IMR-90 (cell line): ENCODE measurements at regions not wholly inside any gene's neighbourhood (a gene's known extent, or its start where the extent isn't known, plus 50 kb on each side); places are given as distances from the start of the nearest gene placed in this dataset.

Source experiments
- ATAC-seq: fragments of 200-7000 bp; cut with Tn5 transposase; 2 replicates; pipeline ENCODE4 v1.9.1; 2020; ENCODE audit warnings: low read depth, mild to moderate bottlenecking, moderate library complexity
- BruUV-seq: library from RNA; stranded (reverse); fragments of 400-500 nt; replicated peaks from 2 replicates; lab custom pipeline; 2021; lab: Mats Ljungman, UMichigan
- CTCF ChIA-PET: fragments of 300-600 bp; formaldehyde crosslinking; extraction: SDS; loops from one replicate; lab custom pipeline; 2021; ENCODE audit warnings: antibody characterized with exemption; lab: Yijun Ruan, JAX
- POLR2A ChIA-PET: fragments of 300-600 bp; sonication (Branson Sonifier 250); formaldehyde crosslinking; loops from one replicate; lab custom pipeline; 2022; ENCODE audit warnings: antibody characterized with exemption; ENCODE audit not compliant: unreplicated experiment; lab: Charles Lee
- DNase-seq: peaks from one replicate; pipeline ENCODE4 v3.0.0; 2013
- H2AFZ ChIP-seq: replicated peaks from 2 replicates; pipeline ENCODE3; 2013; ENCODE audit warnings: low read length, mild to moderate bottlenecking; ENCODE audit not compliant: poor library complexity
- H2AK5ac ChIP-seq: 2 replicates; pipeline ENCODE4 v1.6.1; 2013; ENCODE audit warnings: low read depth, low read length, inconsistent platforms
- H2AK9ac ChIP-seq: replicated peaks from 2 replicates; pipeline ENCODE3; 2013; ENCODE audit warnings: mild to moderate bottlenecking, low read depth, low read length, moderate library complexity; ENCODE audit not compliant: poor library complexity
- H2BK120ac ChIP-seq: 2 replicates; pipeline ENCODE4 v1.6.1; 2013; ENCODE audit warnings: low read depth, low read length, inconsistent platforms
- H2BK15ac ChIP-seq: 3 replicates; pipeline ENCODE4 v1.6.1; 2013; ENCODE audit warnings: low read depth, low read length, inconsistent platforms
- H2BK20ac ChIP-seq: 2 replicates; pipeline ENCODE4 v1.6.1; 2013; ENCODE audit warnings: low read depth, mild to moderate bottlenecking, inconsistent platforms, low read length, moderate library complexity
- H2BK5ac ChIP-seq: 2 replicates; pipeline ENCODE4 v1.6.1; 2013; ENCODE audit warnings: mild to moderate bottlenecking, low read depth, low read length, inconsistent platforms; ENCODE audit not compliant: poor library complexity, severe bottlenecking
- H3K14ac ChIP-seq: replicated peaks from 2 replicates; pipeline ENCODE4 v1.6.1; 2013; ENCODE audit warnings: low read depth, low read length, inconsistent platforms
- H3K18ac ChIP-seq: 2 replicates; pipeline ENCODE4 v1.6.1; 2013; ENCODE audit warnings: low read depth, low read length, control low read depth
- H3K23ac ChIP-seq: 2 replicates; pipeline ENCODE4 v1.6.1; 2013; ENCODE audit warnings: low read depth, low read length, inconsistent platforms
- H3K27ac ChIP-seq: 2 replicates; pipeline ENCODE4 v1.5.1; 2013; ENCODE audit warnings: mild to moderate bottlenecking, control low read depth, low read length; ENCODE audit not compliant: insufficient read depth
- H3K27me3 ChIP-seq: 2 replicates; pipeline ENCODE4 v1.6.1; 2013; ENCODE audit warnings: low read length; ENCODE audit not compliant: control insufficient read depth, insufficient read depth
- H3K36me3 ChIP-seq: 2 replicates; pipeline ENCODE4 v1.6.1; 2013; ENCODE audit warnings: low read length, mixed read lengths; ENCODE audit not compliant: control insufficient read depth, insufficient read depth
- H3K4ac ChIP-seq: 2 replicates; pipeline ENCODE4 v1.6.1; 2013; ENCODE audit warnings: low read depth, low read length, inconsistent platforms
- H3K4me1 ChIP-seq: 2 replicates; pipeline ENCODE4 v1.6.1; 2013; ENCODE audit warnings: low read length, mixed read lengths; ENCODE audit not compliant: control insufficient read depth, insufficient read depth
- H3K4me2 ChIP-seq: 2 replicates; pipeline ENCODE4 v1.6.1; 2013; ENCODE audit warnings: low read depth, mild to moderate bottlenecking, control low read depth, low read length, moderate library complexity
- H3K4me3 ChIP-seq: 2 replicates; pipeline ENCODE4 v1.5.1; 2013; ENCODE audit warnings: low read depth, mild to moderate bottlenecking, control low read depth, low read length, moderate library complexity; ENCODE audit not compliant: insufficient read depth
- H3K56ac ChIP-seq: 2 replicates; pipeline ENCODE4 v1.6.1; 2013; ENCODE audit warnings: low read length, inconsistent platforms; ENCODE audit not compliant: insufficient read depth; ENCODE audit errors: extremely low read depth
- H3K79me1 ChIP-seq, 2 experiments: 2 replicates each; pipeline ENCODE4 v1.6.1; 2013; ENCODE audit warnings: low read length in 2 of 2, inconsistent platforms in 1 of 2, low read depth in 1 of 2
- H3K9ac ChIP-seq: 2 replicates; pipeline ENCODE4 v1.6.1; 2013; ENCODE audit warnings: low read depth, low read length, control low read depth
- H3K9me1 ChIP-seq: 2 replicates; pipeline ENCODE4 v1.6.1; 2013; ENCODE audit warnings: low read length, inconsistent platforms; ENCODE audit not compliant: insufficient read depth
- H3K9me3 ChIP-seq: 2 replicates; pipeline ENCODE4 v1.6.1; 2013; ENCODE audit warnings: low read length; ENCODE audit not compliant: control insufficient read depth, insufficient read depth
- H4K20me1 ChIP-seq: 2 replicates; pipeline ENCODE4 v1.6.1; 2013; ENCODE audit warnings: low read length, inconsistent platforms; ENCODE audit not compliant: insufficient read depth
- H4K5ac ChIP-seq: 2 replicates; pipeline ENCODE4 v1.6.1; 2013; ENCODE audit warnings: mild to moderate bottlenecking, low read depth, low read length, control low read depth
- H4K8ac ChIP-seq, 2 experiments: 2 replicates each; pipeline ENCODE4 v1.6.1; 2013; ENCODE audit warnings: low read depth in 2 of 2, low read length in 2 of 2, control low read depth in 1 of 2, inconsistent platforms in 1 of 2
- H4K91ac ChIP-seq: 2 replicates; pipeline ENCODE4 v1.6.1; 2013; ENCODE audit warnings: low read depth, low read length, inconsistent platforms; ENCODE audit not compliant: insufficient read depth
- BHLHE40 ChIP-seq: fragments of 150-350 bp; IDR thresholded peaks from 2 replicates; pipeline ENCODE4 v1.6.1; 2016; ENCODE audit warnings: mild to moderate bottlenecking, low read depth, low read length
- FOS ChIP-seq: fragments of 150-350 bp; IDR thresholded peaks from 2 replicates; pipeline ENCODE4 v1.6.1; 2016; ENCODE audit warnings: low read depth, low read length
- MAFK ChIP-seq: IDR thresholded peaks from 2 replicates; pipeline ENCODE4 v1.6.1; 2012; ENCODE audit warnings: low read depth, low read length, improper control_type of control experiment
- SMC3 ChIP-seq: fragments of 150-350 bp; IDR thresholded peaks from 2 replicates; pipeline ENCODE4 v1.6.1; 2016; ENCODE audit warnings: low read depth, mild to moderate bottlenecking, antibody characterized with exemption, low read length, moderate library complexity
- dilution Hi-C: fragments of 300-500 bp; cut with HindIII; formaldehyde crosslinking; loops from one replicate; pipeline ENCODE4 v1.14.3; 2018; ENCODE audit warnings: low sequenced_read_pairs; ENCODE audit not compliant: unreplicated experiment
- in situ Hi-C: fragments of 300-500 bp; cut with MboI; formaldehyde crosslinking; loops from 3 replicates; pipeline ENCODE4 v1.14.3; 2019; ENCODE audit warnings: low sequenced_read_pairs, inconsistent platforms, mixed read lengths
- intact Hi-C: fragments of 100-400 bp; cut with micrococcal nuclease; formaldehyde crosslinking; loops from 2 replicates; pipeline ENCODE4 v1.10.0; 2022

DNA sequence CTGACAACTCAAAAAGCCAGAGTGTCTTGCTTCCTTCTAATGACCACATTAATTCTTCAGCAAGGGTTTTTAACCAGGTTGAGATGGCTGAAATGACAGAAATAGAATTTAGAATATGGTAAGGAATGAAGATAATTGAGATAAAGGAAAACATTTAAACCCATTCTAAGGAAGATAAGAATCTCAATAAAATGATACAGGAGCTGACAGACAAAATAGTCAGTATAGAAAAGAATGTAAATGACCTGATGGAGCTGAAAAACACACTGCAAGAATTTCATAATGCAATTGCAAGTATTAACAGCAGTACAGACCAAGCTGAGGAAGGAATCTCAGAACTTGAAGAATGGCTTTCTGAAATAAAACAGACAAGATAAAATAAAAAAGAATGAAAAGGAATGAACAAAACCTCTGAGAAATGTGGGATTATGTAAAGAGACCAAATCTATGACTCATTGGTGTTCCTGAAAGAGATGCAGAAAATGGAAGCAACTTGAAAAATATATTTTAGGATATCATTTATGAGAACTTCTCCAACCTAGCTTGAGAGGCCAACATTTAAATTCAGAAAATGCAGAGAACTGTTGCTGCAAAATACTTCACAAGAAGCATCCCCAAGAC is 87.1 kb downstream of the SAMD9 start:
- Histone ChIP-seq H2AFZ (no peak overlapping the region), H2AK5ac (no peak overlapping the region), H2BK120ac (no peak overlapping the region), H3K9me3 (no peaks in the 10 kb centered on the region; the same call in 1 of the 2 replicates), H3K14ac (no peak overlapping the region), H4K91ac (no peak overlapping the region), H3K9ac (no peak overlapping the region), H3K18ac (peak overlapping the region; percentile 6; the same call in 1 of the 2 replicates), H2BK5ac (no peak overlapping the region), H4K5ac (no peak overlapping the region), H3K56ac (no peak overlapping the region), H3K4me3 (no peak overlapping the region), H3K9me1 (peaks cover 3% of the 10 kb centered on the region; the same call in 1 of the 2 replicates), H3K4ac (no peak overlapping the region), H2BK15ac (no peak overlapping the region), H2BK20ac (no peak overlapping the region), H3K4me1 (peaks cover 2% of the 10 kb centered on the region; the same call in 1 of the 2 replicates), H3K36me3 (no peaks in the 10 kb centered on the region), H3K4me2 (no peak overlapping the region), H3K27me3 (no peaks in the 10 kb centered on the region), H3K79me1 (no peaks in the 10 kb centered on the region), H4K20me1 (no peaks in the 10 kb centered on the region), H2AK9ac (no peak overlapping the region), H4K8ac (no peak overlapping the region), H3K27ac (no peak overlapping the region), H3K23ac (no peak overlapping the region)
- dilution Hi-C loops, result no loop called here
- ChIA-PET POLR2A (no interaction called here), CTCF (no interaction called here)
- BruUV-seq, result no TSS peak
- intact Hi-C loops, result no loop called here
- in situ Hi-C loops, result no loop called here
- no peak for TF ChIP-seq MAFK
- no peak for TF ChIP-seq SMC3
- TF ChIP-seq FOS, result 0 out of 2 replicates have a peak, but pooled peaks have one; percentile 19
- no peak for TF ChIP-seq BHLHE40
- ATAC-seq (no peak), DNase-seq (no peak)
